Loucy (cell line): ENCODE measurements at regions not wholly inside any gene's neighbourhood (a gene's known extent, or its start where the extent isn't known, plus 50 kb on each side); places are given as distances from the start of the nearest gene placed in this dataset.
"Not testable (repeated sequence)": the region's sequence is repeated elsewhere in the genome, so short reads cannot be mapped to it uniquely, and the experiment has no call there.

Experiments
- H2AFZ ChIP-seq: fragments of 200-600 bp; sonication (generic); 2 replicates; pipeline ENCODE4 v1.6.0; 2016; ENCODE audit warnings: antibody characterized with exemption, mild to moderate bottlenecking, low read length, moderate library complexity
- H3F3A ChIP-seq: fragments of 200-600 bp; 2 replicates; pipeline ENCODE4 v1.6.0; 2016; ENCODE audit warnings: antibody characterized with exemption, low read depth, mild to moderate bottlenecking
- H3K27me3 ChIP-seq: fragments of 200-600 bp; sonication (generic); 2 replicates; pipeline ENCODE4 v1.6.1; 2014; ENCODE audit warnings: low read length, mild to moderate bottlenecking; ENCODE audit not compliant: insufficient read depth, poor library complexity, severe bottlenecking
- H3K36me3 ChIP-seq: fragments of 200-600 bp; sonication (generic); 2 replicates; pipeline ENCODE4 v1.6.1; 2016; ENCODE audit warnings: low read length; ENCODE audit not compliant: insufficient read depth
- H3K4me1 ChIP-seq: fragments of 200-600 bp; sonication (generic); 2 replicates; pipeline ENCODE4 v1.5.1; 2014; ENCODE audit warnings: low read length, mild to moderate bottlenecking; ENCODE audit not compliant: insufficient read depth, poor library complexity, severe bottlenecking
- H3K4me2 ChIP-seq: fragments of 200-600 bp; sonication (generic); 2 replicates; pipeline ENCODE4 v1.6.0; 2014; ENCODE audit warnings: antibody characterized with exemption, low read length, low read depth, mild to moderate bottlenecking; ENCODE audit not compliant: poor library complexity, severe bottlenecking
- H3K4me3 ChIP-seq: fragments of 200-600 bp; sonication (generic); 2 replicates; pipeline ENCODE4 v1.5.1; 2014; ENCODE audit warnings: low read length, mild to moderate bottlenecking, mixed read lengths; ENCODE audit not compliant: poor library complexity, severe bottlenecking
- H3K79me2 ChIP-seq: fragments of 200-600 bp; sonication (generic); 2 replicates; pipeline ENCODE4 v1.6.1; 2014; ENCODE audit warnings: low read length; ENCODE audit not compliant: insufficient read depth
- H3K9ac ChIP-seq: fragments of 200-600 bp; sonication (generic); 2 replicates; pipeline ENCODE4 v1.6.0; 2014; ENCODE audit warnings: mild to moderate bottlenecking, low read depth, low read length, moderate library complexity; ENCODE audit not compliant: poor library complexity, severe bottlenecking
- H3K9me2 ChIP-seq: fragments of 200-600 bp; sonication (generic); replicated peaks from 2 replicates; pipeline ENCODE4 v1.6.1; 2016; ENCODE audit warnings: low read depth, low read length, mixed read lengths
- H3K9me3 ChIP-seq: fragments of 200-600 bp; sonication (generic); 2 replicates; pipeline ENCODE4 v1.6.1; 2014; ENCODE audit warnings: mild to moderate bottlenecking, antibody characterized with exemption, low read length, low read depth; ENCODE audit not compliant: insufficient read depth
- H4K20me1 ChIP-seq: fragments of 200-600 bp; sonication (generic); 2 replicates; pipeline ENCODE4 v1.6.0; 2014; ENCODE audit warnings: antibody characterized with exemption, low read length, mild to moderate bottlenecking; ENCODE audit not compliant: insufficient read depth, poor library complexity, severe bottlenecking
- EZH2phosphoT487 ChIP-seq: fragments of 200-600 bp; IDR thresholded peaks from 2 replicates; pipeline ENCODE4 v1.6.1; 2018; ENCODE audit warnings: antibody characterized with exemption, mild to moderate bottlenecking, moderate library complexity, borderline replicate concordance
- TF ChIP-seq, protein P1 (sequence below): fragments of 200-600 bp; sonication (generic); conservative IDR thresholded peaks from 2 replicates; pipeline ENCODE4 v1.5.1; 2014; ENCODE audit warnings: mild to moderate bottlenecking, antibody characterized with exemption, low read length

DNA sequence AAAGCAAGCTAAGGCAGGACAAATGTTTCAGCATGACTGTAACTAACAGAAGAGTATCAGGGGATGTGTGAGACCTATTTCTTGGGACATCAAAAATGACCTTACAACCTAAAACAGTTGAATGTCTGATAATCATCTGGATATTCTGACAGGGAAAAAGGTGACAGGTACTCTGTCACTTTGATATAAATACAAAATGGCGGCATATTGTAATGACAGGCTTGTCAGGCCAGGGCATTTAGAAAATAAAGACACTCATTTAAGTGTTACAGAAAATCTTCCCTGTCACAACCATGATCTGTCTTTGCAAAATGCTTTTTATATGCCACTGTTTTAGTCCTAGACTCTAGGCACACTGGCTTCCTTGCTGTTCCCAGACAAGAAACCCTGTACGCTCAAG, 1033.3 kb upstream of the FLRT2 start:
- Histone ChIP-seq H3K9me3 (peaks cover 6% of the 10 kb centered on the region; the same call in 1 of the 2 replicates), H3K36me3 (no peaks in the 10 kb centered on the region), H3K4me3 (no peak overlapping the region), H3F3A (no peaks in the 10 kb centered on the region), H3K4me1 (no peaks in the 10 kb centered on the region), H3K79me2 (no peaks in the 10 kb centered on the region), H3K27me3 (no peaks in the 10 kb centered on the region), H2AFZ (no peak overlapping the region), H4K20me1 (no peaks in the 10 kb centered on the region), H3K9me2 (no peaks in the 10 kb centered on the region), H3K9ac (no peak overlapping the region), H3K4me2 (no peak overlapping the region)
- TF ChIP-seq, protein P1, sequence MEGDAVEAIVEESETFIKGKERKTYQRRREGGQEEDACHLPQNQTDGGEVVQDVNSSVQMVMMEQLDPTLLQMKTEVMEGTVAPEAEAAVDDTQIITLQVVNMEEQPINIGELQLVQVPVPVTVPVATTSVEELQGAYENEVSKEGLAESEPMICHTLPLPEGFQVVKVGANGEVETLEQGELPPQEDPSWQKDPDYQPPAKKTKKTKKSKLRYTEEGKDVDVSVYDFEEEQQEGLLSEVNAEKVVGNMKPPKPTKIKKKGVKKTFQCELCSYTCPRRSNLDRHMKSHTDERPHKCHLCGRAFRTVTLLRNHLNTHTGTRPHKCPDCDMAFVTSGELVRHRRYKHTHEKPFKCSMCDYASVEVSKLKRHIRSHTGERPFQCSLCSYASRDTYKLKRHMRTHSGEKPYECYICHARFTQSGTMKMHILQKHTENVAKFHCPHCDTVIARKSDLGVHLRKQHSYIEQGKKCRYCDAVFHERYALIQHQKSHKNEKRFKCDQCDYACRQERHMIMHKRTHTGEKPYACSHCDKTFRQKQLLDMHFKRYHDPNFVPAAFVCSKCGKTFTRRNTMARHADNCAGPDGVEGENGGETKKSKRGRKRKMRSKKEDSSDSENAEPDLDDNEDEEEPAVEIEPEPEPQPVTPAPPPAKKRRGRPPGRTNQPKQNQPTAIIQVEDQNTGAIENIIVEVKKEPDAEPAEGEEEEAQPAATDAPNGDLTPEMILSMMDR = no peak
- TF ChIP-seq EZH2phosphoT487 = no peak

DNA sequence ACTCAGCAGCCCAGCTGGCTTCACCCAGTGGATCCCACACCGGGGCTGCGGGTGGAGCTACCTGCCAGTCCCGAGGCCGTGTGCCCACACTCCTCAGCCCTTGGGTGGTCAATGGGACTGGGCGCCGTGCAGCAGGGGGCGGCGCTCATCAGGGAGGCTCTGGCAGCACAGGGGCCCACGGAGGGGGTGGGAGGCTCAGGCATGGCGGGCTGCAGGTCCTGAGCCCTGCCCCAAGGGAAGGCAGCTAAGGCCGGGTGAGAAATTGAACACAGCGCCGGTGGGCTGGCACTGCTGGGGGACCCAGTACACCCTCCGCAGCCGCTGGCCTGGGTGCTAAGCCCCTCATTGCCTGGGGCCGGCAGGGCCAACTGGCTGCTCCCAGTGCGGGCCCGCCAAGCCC, 1017.1 kb upstream of the FLRT2 start:
- not testable (repeated sequence) for H4K20me1 ChIP-seq, H3K9ac ChIP-seq

DNA sequence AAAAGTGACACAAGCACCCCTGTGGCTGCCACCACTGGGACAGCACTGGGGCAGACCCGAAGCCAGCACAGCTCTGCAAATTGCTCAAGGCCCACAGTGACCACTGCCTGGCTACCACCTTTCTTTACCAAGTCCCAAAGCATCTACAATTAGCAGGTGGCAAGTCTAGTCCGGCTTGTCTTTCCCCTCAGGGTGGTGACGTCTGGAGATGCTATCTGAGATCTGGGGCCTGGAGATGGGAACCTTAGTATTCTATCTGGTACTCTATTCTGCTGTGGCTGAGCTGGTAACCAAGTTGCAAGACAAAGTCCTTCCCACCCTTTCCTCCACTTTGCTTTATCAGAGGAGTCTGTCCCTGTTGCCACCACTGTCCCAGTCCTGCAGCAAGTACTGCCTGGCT, 1010.1 kb upstream of the FLRT2 start:
- no peaks in the 10 kb centered on the region for H3K9me3 ChIP-seq
- H3K4me1 ChIP-seq = no peaks in the 10 kb centered on the region
- no peak overlapping the region for H2AFZ ChIP-seq
- H3K27me3 ChIP-seq = no peaks in the 10 kb centered on the region
- H3K9ac ChIP-seq = no peak overlapping the region
- no peak overlapping the region for H3K4me2 ChIP-seq
- H3K36me3 ChIP-seq = no peaks in the 10 kb centered on the region
- H3F3A ChIP-seq = no peaks in the 10 kb centered on the region
- no peak for TF ChIP-seq EZH2phosphoT487
- TF ChIP-seq, protein P1 = no peak
- H3K4me3 ChIP-seq = no peak overlapping the region
- no peaks in the 10 kb centered on the region for H3K9me2 ChIP-seq
- no peaks in the 10 kb centered on the region for H3K79me2 ChIP-seq
- H4K20me1 ChIP-seq = no peaks in the 10 kb centered on the region

More for the DNA sequence above, 1017.1 kb upstream of the FLRT2 start:
- not testable (repeated sequence) for H3K9me2 ChIP-seq, H3K4me3 ChIP-seq, H3K36me3 ChIP-seq, H2AFZ ChIP-seq, H3F3A ChIP-seq, H3K4me2 ChIP-seq, H3K4me1 ChIP-seq, H3K9me3 ChIP-seq, H3K79me2 ChIP-seq, H3K27me3 ChIP-seq

DNA sequence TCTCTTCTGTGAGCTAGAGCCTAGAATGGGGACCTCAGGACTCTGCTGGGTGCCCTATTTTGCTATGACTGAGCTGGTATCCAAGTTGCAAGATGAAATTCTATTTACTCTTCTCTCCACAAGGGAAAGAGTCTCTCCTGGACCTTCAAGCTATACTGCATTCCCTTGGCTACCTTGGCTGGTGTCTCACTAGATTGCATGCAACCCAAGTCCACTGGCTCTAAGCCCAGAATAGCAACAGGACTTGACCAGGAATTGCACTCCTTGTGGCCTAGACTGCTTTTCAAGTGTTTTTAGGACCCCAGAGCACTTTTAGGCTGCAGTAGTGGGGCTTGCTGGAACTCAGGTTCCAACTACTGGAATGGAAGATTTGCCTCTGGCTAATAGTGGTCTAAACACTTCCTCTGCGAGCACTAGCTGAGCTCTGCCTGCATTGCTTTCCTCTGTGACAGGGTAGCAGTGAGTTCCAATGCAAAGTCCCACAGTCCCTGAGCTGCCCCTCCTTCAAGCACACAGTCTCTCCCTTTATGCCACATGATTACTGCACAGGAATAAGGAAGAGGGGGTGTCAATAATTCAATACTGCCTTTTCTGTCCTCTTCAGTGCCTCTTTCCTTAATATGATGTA, 1009.1 kb upstream of the FLRT2 start:
- H3K4me3 ChIP-seq = no peak overlapping the region
- H4K20me1 ChIP-seq = no peaks in the 10 kb centered on the region
- H3K79me2 ChIP-seq = no peaks in the 10 kb centered on the region
- H3K9me2 ChIP-seq = no peaks in the 10 kb centered on the region
- H3K4me1 ChIP-seq = no peaks in the 10 kb centered on the region
- no peak overlapping the region for H3K9ac ChIP-seq
- no peaks in the 10 kb centered on the region for H3F3A ChIP-seq
- TF ChIP-seq, protein P1 = no peak
- no peak for TF ChIP-seq EZH2phosphoT487
- no peaks in the 10 kb centered on the region for H3K36me3 ChIP-seq
- H3K27me3 ChIP-seq = no peaks in the 10 kb centered on the region
- H3K9me3 ChIP-seq = no peaks in the 10 kb centered on the region
- no peak overlapping the region for H2AFZ ChIP-seq
- H3K4me2 ChIP-seq = no peak overlapping the region
